ENCODE measurements at regions not wholly inside any gene's neighbourhood (a gene's known extent, or its start where the extent isn't known, plus 50 kb on each side); places are given as distances from the start of the nearest gene placed in this dataset.

- Histone ChIP-seq H2AFZ (ENCODE audit: low read length) (no peak overlapping the region), H3K27ac (ENCODE audit: extremely low read length, insufficient read depth, low read length) (no peak overlapping the region), H3K79me2 (ENCODE audit: insufficient read depth, low read length) (no peaks in the 10 kb centered on the region), H3K4me1 (ENCODE audit: insufficient read depth, low read length) (no peaks in the 10 kb centered on the region), H3K27me3 (ENCODE audit: control insufficient read depth in 1 of 2, insufficient read depth in 2 of 2, low read length in 2 of 2) (no peaks in the 10 kb centered on the region), H4K20me1 (ENCODE audit: insufficient read depth, low read length) (no peaks in the 10 kb centered on the region), H3K9me3 (ENCODE audit: low read length) (no peaks in the 10 kb centered on the region), H3K4me2 (ENCODE audit: low read depth, low read length) (no peak overlapping the region), H3K9ac (ENCODE audit: insufficient read depth, low read depth, low read length) (no peak overlapping the region), H3K36me3 (replicated peaks in 1 of 2; ENCODE audit: control insufficient read depth in 1 of 2, insufficient read depth in 2 of 2, low read length in 2 of 2) (no peaks in the 10 kb centered on the region), H3K4me3 (replicated peaks in 1 of 3; ENCODE audit: insufficient read depth in 1 of 3, low read depth in 2 of 3, low read length in 3 of 3) (no peak overlapping the region)
- ChIA-PET POLR2A (no interaction called here), CTCF (ENCODE audit: low intra/inter-chr PET ratio, low total read pairs) (no interaction called here)
- no peak for DNase-seq (ENCODE audit: low spot score)
- 2% methylated on average over 5 of the region's 5 CpGs for WGBS (ENCODE audit: low lambda C conversion rate)
- in situ Hi-C loops (cut with HindIII; ENCODE audit: extremely low pct_ligation_motif_present, low pct_unique_long_range_greater_than_20kb) (no loop called here), intact Hi-C loops (cut with micrococcal nuclease; ENCODE audit: unreplicated experiment) (no loop called here)
- TF ChIP-seq HMG20B (CRISPR knock-in tag; conservative IDR thresholded peaks at IDR 0.05) (no peak), ZNF556 (CRISPR knock-in tag; IDR thresholded peaks at IDR 0.05; ENCODE audit: borderline replicate concordance) (no peak), ZNF557 (CRISPR knock-in tag; IDR thresholded peaks at IDR 0.05) (no peak), ZBTB7A (CRISPR knock-in tag; IDR thresholded peaks at IDR 0.05) (no peak), EEA1 (CRISPR knock-in tag; IDR thresholded peaks at IDR 0.05; ENCODE audit: borderline replicate concordance) (no peak), ZNF616 (CRISPR knock-in tag; IDR thresholded peaks at IDR 0.05; ENCODE audit: low read depth) (no peak), ZBTB43 (CRISPR knock-in tag; conservative IDR thresholded peaks at IDR 0.05) (no peak), CBX1 (IDR thresholded peaks at IDR 0.05; ENCODE audit: low read depth) (no peak), THRA (CRISPR knock-in tag; IDR thresholded peaks at IDR 0.05; ENCODE audit: borderline replicate concordance) (no peak)
- no peak for FAIRE-seq
- no TSS peak for BruUV-seq (replicated peaks)
- no peak for ATAC-seq
Observed at GRCh38 chr9:104448036-104448435, 56.0 kb upstream of the OR13F1 start.
